SH-SY5Y (cell line): ENCODE measurements at regions not wholly inside any gene's neighbourhood (a gene's known extent, or its start where the extent isn't known, plus 50 kb on each side); places are given as distances from the start of the nearest gene placed in this dataset.

Source experiments
- GATA2 ChIP-seq: IDR thresholded peaks from 2 replicates; pipeline ENCODE4 v1.6.1; 2011; ENCODE audit warnings: mild to moderate bottlenecking, low read depth, low read length
- GATA3 ChIP-seq: IDR thresholded peaks from 2 replicates; pipeline ENCODE4 v1.6.1; 2011; ENCODE audit warnings: low read depth, mild to moderate bottlenecking, low read length, moderate library complexity

GRCh38 chr10:81594991-81595390, 280.0 kb upstream of the NRG3 start:
- TF ChIP-seq GATA3 (no peak), GATA2 (no peak)
